Islet precursor cell (in vitro differentiated cells): ENCODE measurements at regions not wholly inside any gene's neighbourhood (a gene's known extent, or its start where the extent isn't known, plus 50 kb on each side); places are given as distances from the start of the nearest gene placed in this dataset.
"Not testable (repeated sequence)": the region's sequence is repeated elsewhere in the genome, so short reads cannot be mapped to it uniquely, and the experiment has no call there.

Source experiments
- DNase-seq: peaks from one replicate; pipeline ENCODE4 v3.0.0-alpha.2; 2018

DNA sequence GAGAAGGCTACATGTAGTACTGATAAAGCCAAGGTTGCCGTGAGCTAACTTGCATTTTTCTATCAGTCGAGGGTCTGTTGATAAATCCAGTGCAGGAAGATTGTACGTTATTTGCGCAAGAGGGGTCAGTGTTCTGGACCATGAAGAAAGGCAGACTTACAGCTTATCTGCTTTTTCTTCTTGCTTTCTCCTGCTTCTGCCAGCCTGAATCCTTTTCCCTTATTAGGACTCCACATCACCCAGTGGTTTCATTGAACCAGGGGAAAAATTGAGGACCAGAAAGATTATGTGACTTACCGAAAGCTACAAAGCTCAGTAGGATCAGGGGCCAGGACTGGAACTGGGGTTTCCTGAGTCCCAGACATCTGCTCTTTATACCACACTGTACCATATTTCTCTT is 534.6 kb upstream of the BRINP1 start:
- no peak for DNase-seq

GRCh38 chr9:119902611-119903010 is 533.4 kb upstream of the BRINP1 start:
- no peak for DNase-seq

GRCh38 chr9:119898316-119898715 is 529.1 kb upstream of the BRINP1 start:
- no peak for DNase-seq

DNA sequence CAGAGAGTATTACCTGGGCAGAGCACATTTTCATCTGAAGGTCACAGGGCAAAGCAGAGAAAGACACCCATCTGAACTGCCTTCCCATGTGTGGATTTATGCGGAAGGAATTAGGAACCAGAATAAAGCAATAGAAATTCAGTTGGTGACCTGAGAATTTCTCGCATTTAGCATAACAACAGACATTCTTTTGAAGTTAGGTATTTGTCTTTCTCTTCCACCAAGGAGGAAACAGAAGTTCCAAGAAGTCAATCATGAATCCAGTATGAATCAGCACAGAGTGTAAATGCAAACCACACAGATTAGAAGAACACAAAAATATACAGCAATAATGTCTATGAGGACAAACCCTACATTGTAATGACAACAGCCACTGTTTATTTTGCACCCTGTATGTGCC is 515.2 kb upstream of the BRINP1 start:
- no peak for DNase-seq

- no peak for DNase-seq
These were observed 512.7 kb upstream of the BRINP1 start for GRCh38 chr9:119881898-119882297.

DNA sequence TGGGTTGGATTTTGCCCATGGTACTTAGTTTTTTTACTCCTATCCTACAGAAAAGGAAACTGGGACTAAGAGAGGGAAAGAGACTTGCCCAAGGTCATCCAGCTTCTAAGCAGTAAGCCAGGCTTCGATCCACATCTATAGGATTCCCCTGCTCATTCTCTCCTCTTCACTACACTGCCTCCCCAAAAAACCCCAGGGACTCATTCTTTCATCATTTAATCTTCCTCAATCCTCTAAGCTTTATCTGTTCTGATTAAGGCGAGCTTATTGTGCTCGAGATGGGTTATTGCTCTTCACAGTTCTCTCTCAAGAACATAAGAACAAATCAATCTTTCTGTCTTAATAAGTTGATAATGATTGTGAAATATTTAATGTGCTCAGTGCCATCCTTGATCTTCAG is 511.1 kb upstream of the BRINP1 start:
- no peak for DNase-seq

- DNase-seq: no peak
These were observed 508.1 kb upstream of the BRINP1 start for GRCh38 chr9:119877306-119877705.

- DNase-seq: no peak
These were observed 504.6 kb upstream of the BRINP1 start for GRCh38 chr9:119873877-119874276.

DNA sequence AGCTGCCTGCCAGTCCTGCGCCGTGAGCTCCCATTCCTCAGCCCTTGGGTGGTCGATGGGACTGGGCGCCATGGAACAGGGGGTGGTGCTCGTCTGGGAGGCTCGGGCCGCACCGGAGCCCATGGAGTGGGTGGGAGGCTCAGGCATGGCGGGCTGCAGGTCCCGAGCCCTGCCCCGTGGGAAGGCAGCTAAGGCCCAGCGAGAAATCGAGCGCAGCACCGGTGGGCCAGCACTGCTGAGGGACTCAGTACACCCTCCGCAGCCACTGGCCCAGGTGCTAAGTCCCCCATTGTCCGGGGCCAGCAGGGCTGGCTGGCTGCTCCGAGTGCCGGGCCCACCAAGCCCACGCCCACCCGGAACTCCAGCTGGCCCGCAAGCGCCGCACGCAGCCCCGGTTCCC is 501.0 kb upstream of the BRINP1 start:
- not testable (repeated sequence) for DNase-seq

- no peak for DNase-seq
These were observed 499.5 kb upstream of the BRINP1 start for GRCh38 chr9:119868694-119869093.

DNA sequence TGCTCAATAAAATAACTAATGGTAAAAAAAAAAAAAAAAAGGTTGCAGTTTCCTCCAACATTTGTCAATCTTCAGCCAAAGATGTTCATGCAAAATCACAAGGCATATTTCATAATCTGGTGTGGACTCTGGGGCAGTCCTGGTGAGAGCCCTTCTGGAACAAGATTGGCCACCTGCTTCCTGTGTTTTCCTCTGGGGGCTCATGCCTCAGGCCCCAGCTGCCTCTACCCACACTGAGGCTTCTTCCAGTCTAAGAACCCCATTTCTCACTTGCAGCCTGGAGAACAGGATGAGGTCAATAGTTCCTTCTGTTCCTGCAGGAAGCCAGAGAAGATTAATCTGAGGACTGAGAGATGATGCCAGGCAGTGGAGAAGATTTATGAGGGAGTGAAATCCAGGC is 492.6 kb upstream of the BRINP1 start:
- no peak for DNase-seq

DNA sequence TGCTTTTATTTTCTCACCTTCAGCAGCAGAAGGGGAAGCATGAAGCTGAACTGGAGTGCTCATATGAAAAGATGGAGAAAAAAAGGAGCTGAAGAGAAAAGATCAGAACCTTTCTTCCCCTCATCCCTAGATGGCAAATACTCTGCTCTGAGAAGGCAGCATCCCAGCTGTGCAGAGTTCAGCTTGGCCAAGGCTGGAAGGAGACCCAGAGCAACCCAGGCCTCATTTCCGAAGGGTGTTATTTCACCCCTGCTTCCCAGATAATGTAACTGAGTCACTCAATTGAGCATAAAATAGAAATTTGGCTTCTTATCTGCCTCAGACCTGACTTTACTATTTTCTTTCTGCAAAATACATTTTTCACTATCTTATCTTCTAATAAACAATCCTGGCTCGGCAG is 489.9 kb upstream of the BRINP1 start:
- no peak for DNase-seq

- DNase-seq: no peak
These were observed 483.9 kb upstream of the BRINP1 start for GRCh38 chr9:119853126-119853525.

GRCh38 chr9:119852390-119852789 is 483.2 kb upstream of the BRINP1 start:
- DNase-seq: no peak

DNA sequence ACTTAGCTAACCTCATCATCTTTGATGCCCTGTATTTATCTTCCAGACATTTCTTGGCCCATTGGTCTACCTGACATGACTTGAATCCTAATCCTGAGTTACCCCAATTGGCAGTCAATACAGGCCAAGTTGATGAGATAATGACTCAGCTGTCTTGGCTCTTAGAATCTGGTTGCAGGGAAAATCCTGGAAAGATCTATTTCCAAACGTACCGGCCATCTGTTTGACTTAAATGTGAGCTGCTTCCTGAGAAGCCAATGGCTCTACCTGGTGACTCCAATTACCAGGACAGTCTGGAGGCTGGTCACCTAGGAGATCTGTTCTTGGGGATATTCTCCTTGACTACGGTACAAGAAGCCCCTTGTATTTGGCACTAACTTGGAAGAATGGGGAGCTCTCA is 475.2 kb upstream of the BRINP1 start:
- no peak for DNase-seq

DNA sequence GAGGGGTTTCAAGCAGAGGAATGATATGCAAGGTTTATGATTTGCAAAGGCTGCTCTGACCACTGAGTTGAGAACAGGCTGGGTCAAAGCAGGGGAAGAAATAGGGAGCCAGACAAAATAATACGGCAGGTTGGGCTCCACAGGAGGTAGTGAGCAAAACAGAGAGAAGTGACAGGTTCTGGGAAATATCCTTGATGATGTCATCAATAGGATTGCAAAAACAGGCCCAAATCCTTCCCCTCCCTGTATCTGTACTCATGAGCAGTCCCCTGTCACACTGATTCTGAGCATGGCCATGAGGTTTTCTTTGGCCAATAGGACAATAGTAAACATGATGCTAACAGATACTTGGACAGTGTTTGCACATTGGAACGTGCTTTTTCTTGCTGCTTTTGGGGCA is 471.8 kb upstream of the BRINP1 start:
- no peak for DNase-seq

DNA sequence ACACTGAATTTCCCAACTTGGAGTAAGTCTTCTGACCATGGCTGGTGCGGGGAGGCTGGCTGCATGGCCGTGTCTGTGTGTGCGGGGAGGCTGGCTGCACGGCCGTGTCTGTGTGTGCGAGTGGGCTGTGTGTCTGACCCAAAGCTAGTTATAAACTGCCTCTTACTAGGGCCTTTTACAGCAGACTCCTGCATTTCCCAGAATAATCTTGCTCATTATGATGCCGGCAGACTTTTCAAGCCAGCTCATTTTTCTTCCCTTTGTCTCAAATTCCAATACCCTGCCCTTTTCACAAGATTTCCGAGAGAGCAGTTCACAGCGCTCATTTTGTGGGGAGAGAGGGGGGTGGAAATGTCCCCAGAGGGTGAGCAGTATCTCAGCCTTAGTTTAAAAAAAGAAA is 470.7 kb upstream of the BRINP1 start:
- DNase-seq: no peak

- DNase-seq: peak; percentile 63
These were observed 469.0 kb upstream of the BRINP1 start for GRCh38 chr9:119838210-119838609.

GRCh38 chr9:119836036-119836435 is 466.8 kb upstream of the BRINP1 start:
- DNase-seq: peak; percentile 64

DNA sequence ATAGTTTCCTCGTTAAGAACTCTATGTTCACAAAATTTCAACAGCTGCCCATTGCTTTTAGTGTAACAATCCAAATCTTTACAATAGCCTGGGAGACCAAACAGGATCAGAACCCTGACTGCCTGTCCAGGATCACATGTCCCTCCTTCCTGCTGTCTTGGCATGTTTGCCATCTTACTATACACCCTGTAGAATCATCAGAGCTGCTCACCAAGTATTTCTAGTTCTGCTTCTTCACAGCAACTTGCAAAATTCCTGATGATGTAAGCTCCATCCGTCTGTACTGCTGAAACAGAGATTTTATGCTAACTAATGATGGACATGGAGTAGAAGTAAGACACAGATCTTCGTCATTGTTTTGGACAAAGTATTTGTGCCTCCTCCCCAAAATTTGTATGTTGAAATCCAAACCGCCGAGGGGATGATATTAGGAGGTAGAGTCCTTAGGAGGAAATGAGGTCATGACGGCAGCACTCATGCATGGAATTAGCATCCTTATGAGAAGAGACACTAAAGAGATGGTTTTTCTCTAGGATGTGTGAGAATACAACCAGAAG is 464.9 kb upstream of the BRINP1 start:
- no peak for DNase-seq

GRCh38 chr9:119831309-119831708 is 462.1 kb upstream of the BRINP1 start:
- DNase-seq: no peak

- DNase-seq: no peak
These were observed 460.5 kb upstream of the BRINP1 start for GRCh38 chr9:119829748-119830147.

GRCh38 chr9:119829186-119829585 is 460.0 kb upstream of the BRINP1 start:
- DNase-seq: no peak

- DNase-seq: no peak
These were observed 458.3 kb upstream of the BRINP1 start for GRCh38 chr9:119827526-119827925.

DNA sequence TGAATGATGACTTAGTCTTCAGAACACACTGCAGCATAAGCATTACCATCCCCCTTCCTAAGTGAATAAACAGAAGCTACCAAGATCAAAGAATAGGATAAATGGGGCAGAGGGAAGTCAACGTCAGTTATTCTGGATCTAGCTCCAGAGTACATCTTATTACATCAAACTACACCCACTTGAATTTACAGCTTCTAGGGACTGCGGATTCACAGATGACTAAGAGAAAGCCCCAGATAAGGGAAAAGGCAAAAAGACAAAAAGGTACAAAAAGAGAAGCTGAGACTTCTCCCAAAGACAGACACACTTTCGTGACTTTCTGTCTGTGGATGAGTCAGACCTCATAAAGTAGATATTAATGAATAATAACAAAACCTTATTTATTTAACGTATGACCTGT is 457.9 kb upstream of the BRINP1 start:
- no peak for DNase-seq
